ENCODE measurements at regions not wholly inside any gene's neighbourhood (a gene's known extent, or its start where the extent isn't known, plus 50 kb on each side); places are given as distances from the start of the nearest gene placed in this dataset.

- TF ChIP-seq POLR2A (IDR thresholded peaks at IDR 0.05) = no peak
- no peak for TF ChIP-seq CTCF (IDR thresholded peaks at IDR 0.05)
- no peak for TF ChIP-seq POLR2AphosphoS5 (IDR thresholded peaks at IDR 0.05)
- no peak for TF ChIP-seq EP300 (IDR thresholded peaks at IDR 0.05)
These were observed 199.3 kb upstream of the ADAMTS3 start for GRCh38 chr4:72768364-72768763.
